Mucosa of descending colon (tissue), 3 donors: ENCODE measurements at regions not wholly inside any gene's neighbourhood (a gene's known extent, or its start where the extent isn't known, plus 50 kb on each side); places are given as distances from the start of the nearest gene placed in this dataset.

ENCODE experiments used
- ATAC-seq: fragments of 200-7000 bp; cut with Tn5 transposase; one replicate; pipeline ENCODE4 v1.9.1; 2020; ENCODE audit warnings: mild to moderate bottlenecking, moderate library complexity
- DNase-seq, 3 donors: peaks; one replicate each; pipeline ENCODE4 v3.0.0-alpha.2; 2020
- H3K36me3 ChIP-seq: fragments of 200-600 bp; one replicate; pipeline ENCODE4 v1.8.0; 2021; ENCODE audit warnings: low read depth, mild to moderate bottlenecking
- H3K4me1 ChIP-seq: fragments of 200-600 bp; one replicate; pipeline ENCODE4 v1.8.0; 2021; ENCODE audit warnings: low read depth, mild to moderate bottlenecking
- H3K4me3 ChIP-seq: fragments of 200-600 bp; one replicate; pipeline ENCODE4 v1.8.0; 2021; ENCODE audit warnings: mild to moderate bottlenecking
- H3K9me3 ChIP-seq: fragments of 200-600 bp; one replicate; pipeline ENCODE4 v1.8.0; 2021; ENCODE audit warnings: mild to moderate bottlenecking
- intact Hi-C, 2 donors: fragments of 100-400 bp; cut with DNase I in 1 of 2; cut with micrococcal nuclease in 1 of 2; formaldehyde crosslinking; loops; one replicate each; pipeline versions ENCODE4 v1.11.0 to v1.11.1; 2022; cut with DNase I, micrococcal nuclease
- TF ChIP-seq, protein P1 (sequence below): fragments of 200-600 bp; IDR thresholded peaks from one replicate; pipeline ENCODE4 v1.8.0; 2022; ENCODE audit warnings: antibody characterized with exemption, mild to moderate bottlenecking
- donor health status: DM: no; HTN: no; CAD: no; lungs with moderate emphysema.
- donor health status: DM: no; HTN: no; CAD: no.
- donor health status: DM: no; HTN: yes; CAD: no.

DNA sequence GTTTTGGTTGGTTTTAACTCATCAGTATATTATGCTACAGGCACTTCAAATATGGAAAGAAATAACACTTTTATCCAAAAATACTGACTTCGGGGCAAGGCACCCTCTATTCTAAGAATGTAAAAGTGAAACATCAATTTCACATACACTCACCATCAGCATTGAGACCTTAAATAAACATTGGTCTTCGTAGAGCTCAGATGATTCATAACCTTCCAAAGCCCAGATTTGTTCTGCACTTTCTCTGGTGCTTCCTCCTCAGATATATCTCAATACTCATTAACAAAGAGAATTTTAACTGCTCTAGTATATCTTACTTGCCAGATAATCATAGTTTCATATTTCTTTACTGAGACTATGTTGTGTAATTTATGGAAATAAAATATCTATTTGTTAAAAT lies 794.3 kb downstream of the LIG4 start:
- TF ChIP-seq, protein P1, sequence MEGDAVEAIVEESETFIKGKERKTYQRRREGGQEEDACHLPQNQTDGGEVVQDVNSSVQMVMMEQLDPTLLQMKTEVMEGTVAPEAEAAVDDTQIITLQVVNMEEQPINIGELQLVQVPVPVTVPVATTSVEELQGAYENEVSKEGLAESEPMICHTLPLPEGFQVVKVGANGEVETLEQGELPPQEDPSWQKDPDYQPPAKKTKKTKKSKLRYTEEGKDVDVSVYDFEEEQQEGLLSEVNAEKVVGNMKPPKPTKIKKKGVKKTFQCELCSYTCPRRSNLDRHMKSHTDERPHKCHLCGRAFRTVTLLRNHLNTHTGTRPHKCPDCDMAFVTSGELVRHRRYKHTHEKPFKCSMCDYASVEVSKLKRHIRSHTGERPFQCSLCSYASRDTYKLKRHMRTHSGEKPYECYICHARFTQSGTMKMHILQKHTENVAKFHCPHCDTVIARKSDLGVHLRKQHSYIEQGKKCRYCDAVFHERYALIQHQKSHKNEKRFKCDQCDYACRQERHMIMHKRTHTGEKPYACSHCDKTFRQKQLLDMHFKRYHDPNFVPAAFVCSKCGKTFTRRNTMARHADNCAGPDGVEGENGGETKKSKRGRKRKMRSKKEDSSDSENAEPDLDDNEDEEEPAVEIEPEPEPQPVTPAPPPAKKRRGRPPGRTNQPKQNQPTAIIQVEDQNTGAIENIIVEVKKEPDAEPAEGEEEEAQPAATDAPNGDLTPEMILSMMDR: no peak
- Histone ChIP-seq H3K4me3 (no peak overlapping the region), H3K4me1 (no peaks in the 10 kb centered on the region), H3K36me3 (no peaks in the 10 kb centered on the region), H3K9me3 (no peaks in the 10 kb centered on the region)
- ATAC-seq: no peak
- intact Hi-C loops: no loop called here
- no peak for DNase-seq

DNA sequence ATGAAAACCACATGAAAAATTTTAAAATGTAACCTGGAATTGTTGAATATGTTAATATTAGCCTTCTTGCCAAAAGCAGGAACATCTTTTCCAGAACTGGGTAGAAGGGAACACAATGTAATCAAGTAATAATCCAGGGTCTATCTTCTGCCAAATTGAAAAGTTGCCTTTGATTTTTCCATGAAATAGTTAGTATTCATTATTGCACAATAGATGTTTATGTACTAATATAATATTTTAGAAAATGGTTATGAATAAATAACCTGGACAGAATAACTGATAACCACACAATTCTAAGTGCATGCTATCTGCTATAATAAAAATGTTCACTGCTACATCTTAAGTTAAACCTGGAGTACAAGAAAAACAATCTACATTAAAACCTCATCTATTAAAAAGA lies 802.3 kb downstream of the LIG4 start:
- ATAC-seq (no peak), DNase-seq (no peak)
- Histone ChIP-seq H3K4me1 (no peaks in the 10 kb centered on the region), H3K36me3 (no peaks in the 10 kb centered on the region), H3K4me3 (no peak overlapping the region), H3K9me3 (no peaks in the 10 kb centered on the region)
- TF ChIP-seq, protein P1: no peak
- intact Hi-C loops: loop anchor here in 1 of 2 donors (10.0 kb wide), 1 partner anchor 198 kb away; no protein-coding TSS in a partner anchor

DNA sequence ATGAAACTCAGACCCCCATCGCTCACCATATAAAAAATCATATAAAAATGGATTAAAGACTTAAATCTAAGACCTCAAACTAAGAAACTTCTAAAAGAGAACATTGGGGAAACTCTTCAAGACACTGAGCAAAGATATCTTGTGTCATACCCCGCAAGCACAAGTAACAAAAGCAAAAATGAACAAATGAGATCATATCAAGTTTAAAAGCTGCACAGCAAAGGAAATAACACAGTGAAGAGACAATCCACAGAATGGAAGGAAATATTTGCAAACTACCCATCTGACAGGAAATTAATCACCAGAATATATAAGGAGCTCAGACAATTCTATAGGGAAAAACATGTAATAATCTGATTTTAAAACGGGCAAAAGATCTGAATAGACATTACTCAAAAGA lies 808.3 kb downstream of the LIG4 start:
- Histone ChIP-seq H3K4me1 (no peaks in the 10 kb centered on the region), H3K9me3 (no peaks in the 10 kb centered on the region), H3K4me3 (no peak overlapping the region), H3K36me3 (no peaks in the 10 kb centered on the region)
- TF ChIP-seq, protein P1: no peak
- DNase-seq: no peak
- ATAC-seq: no peak
- intact Hi-C loops: no loop called here

DNA sequence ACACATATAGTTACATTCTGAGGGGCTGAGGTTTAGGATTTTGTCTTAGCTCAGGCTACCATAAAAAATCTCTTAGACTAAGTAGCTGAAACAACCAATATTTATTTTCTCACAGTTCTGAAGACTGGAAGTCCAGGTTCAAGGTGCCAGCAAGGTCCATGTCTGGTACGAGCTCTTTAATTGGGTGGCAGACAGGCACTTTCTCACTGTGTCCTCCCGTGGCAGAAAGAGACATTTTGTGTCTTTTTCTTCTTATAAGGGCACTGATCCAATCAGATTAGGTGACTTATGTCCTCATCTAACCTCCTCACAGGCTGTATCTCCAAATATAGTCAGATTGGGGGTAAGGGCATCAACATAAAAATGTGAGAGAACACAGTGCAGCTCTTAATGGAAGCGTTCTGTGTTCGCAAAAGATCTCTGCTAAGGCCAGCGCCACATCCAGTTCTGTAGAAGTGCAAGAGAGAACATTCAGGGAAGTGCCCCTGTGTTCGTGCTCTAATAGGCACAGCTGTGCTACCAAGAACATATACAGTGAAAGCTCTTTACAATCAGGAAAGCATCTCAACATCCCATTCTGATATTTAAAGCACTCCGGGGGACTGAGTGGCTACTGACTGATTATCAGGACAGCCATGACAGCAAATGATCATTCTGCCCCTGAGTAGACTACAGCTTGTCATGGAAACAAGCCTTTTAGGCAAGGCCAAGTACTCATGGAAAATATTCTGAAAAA lies 819.2 kb downstream of the LIG4 start:
- Histone ChIP-seq H3K4me1 (no peaks in the 10 kb centered on the region), H3K4me3 (no peak overlapping the region), H3K36me3 (no peaks in the 10 kb centered on the region), H3K9me3 (no peaks in the 10 kb centered on the region)
- ATAC-seq (no peak), DNase-seq (no peak)
- TF ChIP-seq, protein P1: no peak
- intact Hi-C loops: no loop called here

DNA sequence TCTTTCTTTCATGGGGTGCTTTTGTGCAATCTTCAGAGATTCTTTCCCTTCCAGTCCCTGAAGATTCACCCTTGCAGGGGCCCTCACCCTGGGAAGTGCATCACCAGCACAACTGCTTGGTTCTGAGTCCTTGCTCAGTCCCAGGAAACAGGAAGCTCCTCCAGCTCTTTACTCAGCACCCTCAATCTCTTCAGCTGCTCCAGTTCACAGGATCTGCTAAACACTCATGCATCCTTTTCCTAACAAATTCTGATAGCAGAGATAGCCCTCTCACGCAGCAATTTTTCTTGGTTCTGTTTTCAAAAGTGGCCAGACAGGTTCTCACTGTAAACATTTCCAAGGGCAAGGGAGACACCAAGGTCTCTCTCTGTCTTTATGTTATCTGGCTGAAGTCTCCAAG lies 823.1 kb downstream of the LIG4 start:
- Histone ChIP-seq H3K4me1 (no peaks in the 10 kb centered on the region), H3K36me3 (no peaks in the 10 kb centered on the region), H3K9me3 (no peaks in the 10 kb centered on the region), H3K4me3 (no peak overlapping the region)
- ATAC-seq (no peak), DNase-seq (no peak)
- intact Hi-C loops: no loop called here
- TF ChIP-seq, protein P1: no peak
